OCI-LY7 (cell line): ENCODE measurements at regions not wholly inside any gene's neighbourhood (a gene's known extent, or its start where the extent isn't known, plus 50 kb on each side); places are given as distances from the start of the nearest gene placed in this dataset.

Source experiments
- EZH2phosphoT487 ChIP-seq: fragments of 200-600 bp; sonication (generic); IDR thresholded peaks from 2 replicates; pipeline ENCODE4 v1.6.1; 2018; ENCODE audit warnings: low read depth, borderline replicate concordance, mild to moderate bottlenecking, mixed run types, antibody characterized with exemption, low read length, moderate library complexity, mixed read lengths
- TF ChIP-seq, protein P1 (sequence below): fragments of 200-600 bp; sonication (generic); conservative IDR thresholded peaks from 2 replicates; pipeline ENCODE4 v1.5.1; 2014; ENCODE audit warnings: mild to moderate bottlenecking, antibody characterized with exemption, low read length, moderate library complexity, mixed read lengths

DNA sequence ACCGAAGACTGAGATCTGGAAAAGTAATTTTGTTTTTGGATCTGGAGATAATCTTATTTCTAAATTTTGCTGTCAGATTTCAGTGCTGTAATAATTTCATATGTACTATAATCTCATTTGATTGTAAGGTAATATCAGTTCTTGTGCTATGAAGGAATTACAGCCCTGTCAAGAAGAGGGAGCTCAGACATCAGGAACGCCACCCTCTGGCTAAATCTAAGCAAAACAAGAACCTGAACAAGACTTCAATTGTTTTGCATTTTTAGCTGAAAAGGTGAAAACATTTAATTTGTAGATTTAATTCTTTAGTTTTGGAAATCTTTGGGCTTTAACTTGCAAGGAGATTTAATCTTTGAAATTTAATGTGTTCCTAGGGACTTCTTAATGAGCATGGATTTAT lies 525.4 kb upstream of the HS3ST1 start:
- TF ChIP-seq, protein P1, sequence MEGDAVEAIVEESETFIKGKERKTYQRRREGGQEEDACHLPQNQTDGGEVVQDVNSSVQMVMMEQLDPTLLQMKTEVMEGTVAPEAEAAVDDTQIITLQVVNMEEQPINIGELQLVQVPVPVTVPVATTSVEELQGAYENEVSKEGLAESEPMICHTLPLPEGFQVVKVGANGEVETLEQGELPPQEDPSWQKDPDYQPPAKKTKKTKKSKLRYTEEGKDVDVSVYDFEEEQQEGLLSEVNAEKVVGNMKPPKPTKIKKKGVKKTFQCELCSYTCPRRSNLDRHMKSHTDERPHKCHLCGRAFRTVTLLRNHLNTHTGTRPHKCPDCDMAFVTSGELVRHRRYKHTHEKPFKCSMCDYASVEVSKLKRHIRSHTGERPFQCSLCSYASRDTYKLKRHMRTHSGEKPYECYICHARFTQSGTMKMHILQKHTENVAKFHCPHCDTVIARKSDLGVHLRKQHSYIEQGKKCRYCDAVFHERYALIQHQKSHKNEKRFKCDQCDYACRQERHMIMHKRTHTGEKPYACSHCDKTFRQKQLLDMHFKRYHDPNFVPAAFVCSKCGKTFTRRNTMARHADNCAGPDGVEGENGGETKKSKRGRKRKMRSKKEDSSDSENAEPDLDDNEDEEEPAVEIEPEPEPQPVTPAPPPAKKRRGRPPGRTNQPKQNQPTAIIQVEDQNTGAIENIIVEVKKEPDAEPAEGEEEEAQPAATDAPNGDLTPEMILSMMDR = peak; percentile 63; the same call in 1 of the 2 replicates
- TF ChIP-seq EZH2phosphoT487 = no peak
